HEK293 (cell line): ENCODE measurements at regions not wholly inside any gene's neighbourhood (a gene's known extent, or its start where the extent isn't known, plus 50 kb on each side); places are given as distances from the start of the nearest gene placed in this dataset.

Experiments used
- CTCF ChIA-PET: fragments of 350-600 bp; formaldehyde crosslinking; extraction: SDS; loops from one replicate; lab custom pipeline; 2021; ENCODE audit warnings: antibody characterized with exemption; lab: Yijun Ruan, JAX
- POLR2A ChIA-PET: fragments of 300-600 bp; formaldehyde crosslinking; extraction: SDS; loops from one replicate; lab custom pipeline; 2020; ENCODE audit warnings: antibody characterized with exemption, inconsistent platforms; lab: Yijun Ruan, JAX
- H3K27ac ChIP-seq: fragments of 200-500 bp; sonication (Bioruptor generic); 2 replicates; pipeline ENCODE4 v1.5.1; 2014; ENCODE audit warnings: low read depth, low read length, control low read depth, inconsistent platforms; ENCODE audit errors: extremely low read depth
- H3K36me3 ChIP-seq, 2 experiments: fragments of 200-500 bp in 1 of 2; sonication (Bioruptor generic) in 1 of 2; 1 replicate in 1 of 2; 2 replicates in 1 of 2; pipeline ENCODE4 v1.5.1; 2014 to 2017; ENCODE audit warnings: inconsistent platforms in 2 of 2, low read length in 2 of 2; ENCODE audit not compliant: control insufficient read depth in 2 of 2, insufficient read depth in 1 of 2
- H3K4me1 ChIP-seq: fragments of 200-500 bp; sonication (Bioruptor generic); 2 replicates; pipeline ENCODE4 v1.5.1; 2014; ENCODE audit warnings: mild to moderate bottlenecking, low read length, inconsistent platforms; ENCODE audit not compliant: control insufficient read depth, insufficient read depth
- H3K4me3 ChIP-seq: 2 replicates; pipeline ENCODE4 v1.5.1; 2011; ENCODE audit warnings: low read depth, mild to moderate bottlenecking, control low read depth, low read length, moderate library complexity
- H3K9me3 ChIP-seq: fragments of 200-500 bp; sonication (Bioruptor generic); 2 replicates; pipeline ENCODE4 v1.5.1; 2014; ENCODE audit warnings: low read depth, low read length, inconsistent platforms; ENCODE audit not compliant: control insufficient read depth, insufficient read depth
- BCL11B ChIP-seq: fragments of 450-650 bp; formaldehyde crosslinking; IDR thresholded peaks from 2 replicates; pipeline ENCODE4 v1.5.1; 2016; ENCODE audit warnings: low read depth, missing biosample characterization, missing genetic modification characterization
- GLIS2 ChIP-seq: fragments of 450-650 bp; formaldehyde crosslinking; IDR thresholded peaks from 2 replicates; pipeline ENCODE4 v1.5.1; 2016; ENCODE audit warnings: missing biosample characterization, missing genetic modification characterization
- SP3 ChIP-seq: fragments of 450-650 bp; formaldehyde crosslinking; IDR thresholded peaks from 2 replicates; pipeline ENCODE4 v1.5.1; 2016; ENCODE audit warnings: missing biosample characterization, missing genetic modification characterization
- ZBTB17 ChIP-seq: fragments of 450-650 bp; formaldehyde crosslinking; IDR thresholded peaks from 2 replicates; pipeline ENCODE4 v1.5.1; 2016; ENCODE audit warnings: missing biosample characterization, missing genetic modification characterization
- ZBTB20 ChIP-seq: fragments of 450-650 bp; formaldehyde crosslinking; IDR thresholded peaks from 2 replicates; pipeline ENCODE4 v1.5.1; 2016; ENCODE audit warnings: missing biosample characterization, missing genetic modification characterization
- ZFHX2 ChIP-seq: fragments of 450-650 bp; formaldehyde crosslinking; conservative IDR thresholded peaks from 2 replicates; pipeline ENCODE4 v1.5.1; 2016; ENCODE audit warnings: missing biosample characterization, missing genetic modification characterization
- ZNF146 ChIP-seq: fragments of 450-650 bp; formaldehyde crosslinking; IDR thresholded peaks from 2 replicates; pipeline ENCODE4 v1.5.1; 2016; ENCODE audit warnings: missing biosample characterization, missing genetic modification characterization
- ZNF16 ChIP-seq: fragments of 450-650 bp; formaldehyde crosslinking; IDR thresholded peaks from 2 replicates; pipeline ENCODE4 v1.5.1; 2016; ENCODE audit warnings: low read depth, missing biosample characterization, missing genetic modification characterization
- ZNF214 ChIP-seq: fragments of 450-650 bp; formaldehyde crosslinking; IDR thresholded peaks from 2 replicates; pipeline ENCODE4 v1.5.1; 2017; ENCODE audit warnings: missing biosample characterization, mild to moderate bottlenecking, missing genetic modification characterization, borderline replicate concordance
- ZNF239 ChIP-seq: fragments of 450-650 bp; formaldehyde crosslinking; IDR thresholded peaks from 2 replicates; pipeline ENCODE4 v1.5.1; 2016; ENCODE audit warnings: missing biosample characterization, missing genetic modification characterization
- ZNF266 ChIP-seq: fragments of 450-650 bp; formaldehyde crosslinking; IDR thresholded peaks from 2 replicates; pipeline ENCODE4 v1.5.1; 2016; ENCODE audit warnings: missing biosample characterization, missing genetic modification characterization, low read depth
- ZNF354C ChIP-seq: fragments of 450-650 bp; formaldehyde crosslinking; IDR thresholded peaks from 2 replicates; pipeline ENCODE4 v1.5.1; 2016; ENCODE audit warnings: missing biosample characterization, missing genetic modification characterization, low read depth, borderline replicate concordance
- ZNF449 ChIP-seq: fragments of 450-650 bp; formaldehyde crosslinking; IDR thresholded peaks from 2 replicates; pipeline ENCODE4 v1.5.1; 2017; ENCODE audit warnings: missing biosample characterization, mild to moderate bottlenecking, missing genetic modification characterization, moderate library complexity
- ZNF501 ChIP-seq: fragments of 450-650 bp; formaldehyde crosslinking; IDR thresholded peaks from 2 replicates; pipeline ENCODE4 v1.5.1; 2016; ENCODE audit warnings: missing biosample characterization, missing genetic modification characterization
- ZNF513 ChIP-seq: fragments of 450-650 bp; IDR thresholded peaks from 2 replicates; pipeline ENCODE4 v1.5.1; 2018; ENCODE audit warnings: missing biosample characterization, missing genetic modification characterization
- ZNF585B ChIP-seq: fragments of 450-650 bp; formaldehyde crosslinking; IDR thresholded peaks from 2 replicates; pipeline ENCODE4 v1.5.1; 2016; ENCODE audit warnings: missing biosample characterization, missing genetic modification characterization
- ZNF596 ChIP-seq: fragments of 450-650 bp; IDR thresholded peaks from 2 replicates; pipeline ENCODE4 v1.5.0; 2018; ENCODE audit warnings: missing biosample characterization, mild to moderate bottlenecking, missing genetic modification characterization, moderate library complexity
- ZNF670 ChIP-seq: fragments of 450-650 bp; formaldehyde crosslinking; IDR thresholded peaks from 2 replicates; pipeline ENCODE4 v1.5.1; 2016; ENCODE audit warnings: missing biosample characterization, missing genetic modification characterization, low read depth
- ZNF677 ChIP-seq: fragments of 450-650 bp; IDR thresholded peaks from 2 replicates; pipeline ENCODE4 v1.5.0; 2018; ENCODE audit warnings: missing biosample characterization, mild to moderate bottlenecking, missing genetic modification characterization, moderate library complexity
- ZNF76 ChIP-seq: fragments of 450-650 bp; formaldehyde crosslinking; IDR thresholded peaks from 2 replicates; pipeline ENCODE4; 2016; ENCODE audit warnings: low read depth, missing biosample characterization, missing genetic modification characterization, borderline replicate concordance
- ZNF768 ChIP-seq: fragments of 450-650 bp; formaldehyde crosslinking; IDR thresholded peaks from 2 replicates; pipeline ENCODE4 v1.5.1; 2018; ENCODE audit warnings: missing biosample characterization, mild to moderate bottlenecking, missing genetic modification characterization
- ZNF837 ChIP-seq: fragments of 450-650 bp; formaldehyde crosslinking; IDR thresholded peaks from 2 replicates; pipeline ENCODE4 v1.5.1; 2016; ENCODE audit warnings: missing biosample characterization, missing genetic modification characterization

- TF ChIP-seq ZNF670 (tag by site-specific recombination), result no peak
- peak; percentile 72 for TF ChIP-seq ZNF449
- TF ChIP-seq ZFHX2 (tag by site-specific recombination), result 0 out of 2 replicates have a peak, but pooled peaks have one; percentile 11
- no peaks in the 10 kb centered on the region for H3K4me1 ChIP-seq
- H3K9me3 ChIP-seq, result no peaks in the 10 kb centered on the region
- POLR2A ChIA-PET, result no interaction called here
- no peak overlapping the region for H3K27ac ChIP-seq
- CTCF ChIA-PET, result interaction anchor here (0.6 kb wide), 1 partner anchor 26 kb away, joined by 3 read pairs; no protein-coding TSS in a partner anchor
- H3K4me3 ChIP-seq, result no peak overlapping the region
- H3K36me3 ChIP-seq, result peaks cover 0 to 3% of the 10 kb centered on the region in 2 experiments; a peak in 1 of 3 replicates
These were observed 121.8 kb upstream of the RIOK3 start for GRCh38 chr18:23331091-23331920.

- ChIA-PET POLR2A (no interaction called here), CTCF (interaction anchor here (1.0 kb wide), 1 partner anchor 79 kb away, joined by 3 read pairs; no protein-coding TSS in a partner anchor)
- Histone ChIP-seq H3K4me1 (no peaks in the 10 kb centered on the region), H3K27ac (no peak overlapping the region), H3K4me3 (no peak overlapping the region), H3K36me3 (peaks cover 0 to 3% of the 10 kb centered on the region in 2 experiments; a peak in 1 of 3 replicates), H3K9me3 (no peaks in the 10 kb centered on the region)
- TF ChIP-seq SP3 (tag by site-specific recombination) (no peak), GLIS2 (tag by site-specific recombination) (no peak), ZNF837 (tag by site-specific recombination) (no peak), ZBTB17 (no peak), ZNF585B (tag by site-specific recombination) (no peak), BCL11B (tag by site-specific recombination) (no peak), ZNF214 (tag by site-specific recombination) (no peak), ZNF239 (tag by site-specific recombination) (no peak), ZNF266 (tag by site-specific recombination) (no peak), ZNF354C (tag by site-specific recombination) (no peak), ZNF76 (tag by site-specific recombination) (no peak), ZNF768 (tag by site-specific recombination) (no peak), ZBTB20 (tag by site-specific recombination) (no peak), ZNF501 (tag by site-specific recombination) (no peak), ZNF513 (no peak), ZNF146 (tag by site-specific recombination) (no peak), ZNF16 (no peak), ZNF677 (tag by site-specific recombination) (no peak), ZNF596 (tag by site-specific recombination) (no peak)
These were observed 120.7 kb upstream of the RIOK3 start for GRCh38 chr18:23332356-23332755.
